ENCODE measurements at regions not wholly inside any gene's neighbourhood (a gene's known extent, or its start where the extent isn't known, plus 50 kb on each side); places are given as distances from the start of the nearest gene placed in this dataset.
A peak's percentile ranks its signal among the peaks of the same experiment; 100 is the strongest.

- H3K4me1 ChIP-seq (replicated peaks in 1 of 2): peaks cover 27 to 48% of the 10 kb centered on the region in 2 donors
- in situ Hi-C loops (cut with MboI; ENCODE audit: low pct_unique_long_range_greater_than_20kb in 2 of 9, low sequenced_read_pairs in 9 of 9, unreplicated experiment in 9 of 9): no loop called here
- peak overlapping the region in 1 of 2 donors; percentile 20 for H3K27ac ChIP-seq
- ATAC-seq (replicated peaks in 6 of 8): no peak
- no peak overlapping the region for H3K4me3 ChIP-seq
- WGBS, 10 experiments: 65 to 97% (median 96%) methylated on average over 4 to 9 of the region's 12 CpGs; no CpG with 5 or more reads in 5 of the 10 experiments
These were observed 236.0 kb upstream of the CIBAR2 start for GRCh38 chr16:85348065-85348840.

GRCh38 chr16:85348911-85349334, 236.7 kb upstream of the CIBAR2 start:
- in situ Hi-C loops (cut with MboI; ENCODE audit: low pct_unique_long_range_greater_than_20kb in 2 of 9, low sequenced_read_pairs in 9 of 9, unreplicated experiment in 9 of 9): no loop called here
- peaks cover 28 to 50% of the 10 kb centered on the region in 2 donors for H3K4me1 ChIP-seq (replicated peaks in 1 of 2)
- ATAC-seq (replicated peaks in 6 of 8): peak in 4 of 8 experiments; percentile 26 to 68 (median 53)
- H3K4me3 ChIP-seq: no peak overlapping the region
- H3K27ac ChIP-seq: peak overlapping the region in 1 of 2 donors; percentile 52
- 40 to 100% (median 86%) methylated on average over 1 to 11 of the region's 21 CpGs; no CpG with 5 or more reads in 4 of the 10 experiments for WGBS, 10 experiments

GRCh38 chr16:85349365-85350145, 237.3 kb upstream of the CIBAR2 start:
- in situ Hi-C loops (cut with MboI; ENCODE audit: low pct_unique_long_range_greater_than_20kb in 2 of 9, low sequenced_read_pairs in 9 of 9, unreplicated experiment in 9 of 9): no loop called here
- Histone ChIP-seq H3K27ac (peak overlapping the region; percentile 5 to 52), H3K4me3 (no peak overlapping the region), H3K4me1 (replicated peaks in 1 of 2) (peaks cover 34 to 56% of the 10 kb centered on the region in 2 donors)
- ATAC-seq (replicated peaks in 6 of 8): peak in 6 of 8 experiments; percentile 13 to 68 (median 36)
- WGBS, 10 experiments: 69 to 97% (median 81%) methylated on average over 3 to 11 of the region's 26 CpGs; no CpG with 5 or more reads in 5 of the 10 experiments

- no peak for ATAC-seq (replicated peaks in 6 of 8)
- H3K27ac ChIP-seq: no peak overlapping the region
- peaks cover 41 to 63% of the 10 kb centered on the region in 2 donors for H3K4me1 ChIP-seq (replicated peaks in 1 of 2)
- 60 to 100% (median 88%) methylated on average over 1 to 3 of the region's 10 CpGs; no CpG with 5 or more reads in 6 of the 10 experiments for WGBS, 10 experiments
- in situ Hi-C loops (cut with MboI; ENCODE audit: low pct_unique_long_range_greater_than_20kb in 2 of 9, low sequenced_read_pairs in 9 of 9, unreplicated experiment in 9 of 9): no loop called here
- H3K4me3 ChIP-seq: no peak overlapping the region
These were observed 238.0 kb upstream of the CIBAR2 start for GRCh38 chr16:85350146-85350728.

GRCh38 chr16:85350973-85351372, 238.7 kb upstream of the CIBAR2 start:
- ATAC-seq (replicated peaks in 6 of 8): peak in 5 of 8 experiments; percentile 46 to 76 (median 67)
- Histone ChIP-seq H3K4me1 (replicated peaks in 1 of 2) (peaks cover 48 to 68% of the 10 kb centered on the region in 2 donors), H3K27ac (no peak overlapping the region), H3K4me3 (no peak overlapping the region)
- 0 to 86% (median 18%) methylated on average over 1 to 2 of the region's 4 CpGs; no CpG with 5 or more reads in 6 of the 10 experiments for WGBS, 10 experiments
- in situ Hi-C loops (cut with MboI; ENCODE audit: low pct_unique_long_range_greater_than_20kb in 2 of 9, low sequenced_read_pairs in 9 of 9, unreplicated experiment in 9 of 9): no loop called here

- WGBS, 10 experiments: 40 to 100% (median 92%) methylated on average over 1 to 7 of the region's 10 CpGs; no CpG with 5 or more reads in 2 of the 10 experiments
- no peak for ATAC-seq (replicated peaks in 6 of 8)
- no peak overlapping the region for H3K4me3 ChIP-seq
- H3K27ac ChIP-seq: no peak overlapping the region
- H3K4me1 ChIP-seq (replicated peaks in 1 of 2): peaks cover 58 to 73% of the 10 kb centered on the region in 2 donors
- in situ Hi-C loops (cut with MboI; ENCODE audit: low pct_unique_long_range_greater_than_20kb in 2 of 9, low sequenced_read_pairs in 9 of 9, unreplicated experiment in 9 of 9): no loop called here
These were observed 240.7 kb upstream of the CIBAR2 start for GRCh38 chr16:85353013-85353412.

- ATAC-seq (replicated peaks in 6 of 8): no peak
- Histone ChIP-seq H3K4me1 (replicated peaks in 1 of 2) (peaks cover 57 to 65% of the 10 kb centered on the region in 2 donors), H3K27ac (peak overlapping the region; percentile 79 to 84), H3K4me3 (no peak overlapping the region)
- WGBS, 10 experiments: 71 to 100% (median 89%) methylated on average over 1 to 7 of the region's 15 CpGs; no CpG with 5 or more reads in 3 of the 10 experiments
- in situ Hi-C loops (cut with MboI; ENCODE audit: low pct_unique_long_range_greater_than_20kb in 2 of 9, low sequenced_read_pairs in 9 of 9, unreplicated experiment in 9 of 9): no loop called here
These were observed 241.8 kb upstream of the CIBAR2 start for GRCh38 chr16:85353839-85354685.

GRCh38 chr16:85354686-85355514, 242.6 kb upstream of the CIBAR2 start:
- in situ Hi-C loops (cut with MboI; ENCODE audit: low pct_unique_long_range_greater_than_20kb in 2 of 9, low sequenced_read_pairs in 9 of 9, unreplicated experiment in 9 of 9): no loop called here
- WGBS, 10 experiments: 0 to 47% (median 25%) methylated on average over 1 to 9 of the region's 20 CpGs; no CpG with 5 or more reads in 2 of the 10 experiments
- peak; percentile 34 to 82 (median 72) for ATAC-seq (replicated peaks in 6 of 8)
- Histone ChIP-seq H3K4me1 (replicated peaks in 1 of 2) (peaks cover 59 to 62% of the 10 kb centered on the region in 2 donors), H3K27ac (peak overlapping the region; percentile 79 to 84), H3K4me3 (no peak overlapping the region)

GRCh38 chr16:85355515-85355837, 243.2 kb upstream of the CIBAR2 start:
- no peak for ATAC-seq (replicated peaks in 6 of 8)
- H3K27ac ChIP-seq: peak overlapping the region; percentile 79 to 84
- H3K4me1 ChIP-seq (replicated peaks in 1 of 2): peaks cover 62 to 65% of the 10 kb centered on the region in 2 donors
- H3K4me3 ChIP-seq: no peak overlapping the region
- in situ Hi-C loops (cut with MboI; ENCODE audit: low pct_unique_long_range_greater_than_20kb in 2 of 9, low sequenced_read_pairs in 9 of 9, unreplicated experiment in 9 of 9): no loop called here
- WGBS, 10 experiments: 0 to 100% (median 89%) methylated on average over 1 to 5 of the region's 7 CpGs; no CpG with 5 or more reads in 5 of the 10 experiments

- in situ Hi-C loops (cut with MboI; ENCODE audit: low pct_unique_long_range_greater_than_20kb in 2 of 9, low sequenced_read_pairs in 9 of 9, unreplicated experiment in 9 of 9): no loop called here
- 80 to 100% (median 93%) methylated on average over 1 to 12 of the region's 17 CpGs; no CpG with 5 or more reads in 7 of the 10 experiments for WGBS, 10 experiments
- ATAC-seq (replicated peaks in 6 of 8): no peak
- Histone ChIP-seq H3K4me3 (no peak overlapping the region), H3K27ac (no peak overlapping the region), H3K4me1 (replicated peaks in 1 of 2) (peaks cover 58 to 68% of the 10 kb centered on the region in 2 donors)
These were observed 243.9 kb upstream of the CIBAR2 start for GRCh38 chr16:85356157-85356556.

- Histone ChIP-seq H3K4me3 (no peak overlapping the region), H3K27ac (no peak overlapping the region), H3K4me1 (replicated peaks in 1 of 2) (peaks cover 54 to 69% of the 10 kb centered on the region in 2 donors)
- no peak for ATAC-seq (replicated peaks in 6 of 8)
- WGBS, 10 experiments: 82 to 100% methylated on average over 1 to 2 of the region's 12 CpGs; no CpG with 5 or more reads in 8 of the 10 experiments
- in situ Hi-C loops (cut with MboI; ENCODE audit: low pct_unique_long_range_greater_than_20kb in 2 of 9, low sequenced_read_pairs in 9 of 9, unreplicated experiment in 9 of 9): no loop called here
These were observed 245.1 kb upstream of the CIBAR2 start for GRCh38 chr16:85357323-85357722.

Data from motor neuron (in vitro differentiated cells).